T follicular helper cell (primary cell): ENCODE measurements at regions not wholly inside any gene's neighbourhood (a gene's known extent, or its start where the extent isn't known, plus 50 kb on each side); places are given as distances from the start of the nearest gene placed in this dataset.
"Not testable (repeated sequence)": the region's sequence is repeated elsewhere in the genome, so short reads cannot be mapped to it uniquely, and the experiment has no call there.

Source experiments
- DNase-seq: peaks from one replicate; pipeline ENCODE4 v3.0.0-alpha.2; 2020; ENCODE audit warnings: low read depth

- no peak for DNase-seq
Measured at GRCh38 chr5:6273749-6274148, 104.6 kb downstream of the MED10 start.

GRCh38 chr5:6273090-6273735 is 105.1 kb downstream of the MED10 start:
- no peak for DNase-seq

GRCh38 chr5:6269925-6270324 is 108.4 kb downstream of the MED10 start:
- DNase-seq = no peak

- no peak for DNase-seq
Measured at GRCh38 chr5:6266671-6267197, 111.6 kb downstream of the MED10 start.

- no peak for DNase-seq
Measured at GRCh38 chr5:6264394-6264793, 114.0 kb downstream of the MED10 start.

- DNase-seq = no peak
Measured at GRCh38 chr5:6262651-6263363, 115.5 kb downstream of the MED10 start.

GRCh38 chr5:6261668-6262067 is 116.7 kb downstream of the MED10 start:
- no peak for DNase-seq

- no peak for DNase-seq
Measured at GRCh38 chr5:6261256-6261655, 117.1 kb downstream of the MED10 start.

- DNase-seq = no peak
Measured at GRCh38 chr5:6260846-6261245, 117.5 kb downstream of the MED10 start.

- DNase-seq = no peak
Measured at GRCh38 chr5:6256901-6257300, 121.4 kb downstream of the MED10 start.

- no peak for DNase-seq
Measured at GRCh38 chr5:6255956-6256355, 122.4 kb downstream of the MED10 start.

- no peak for DNase-seq
Measured at GRCh38 chr5:6253846-6254245, 124.5 kb downstream of the MED10 start.

GRCh38 chr5:6253281-6253680 is 125.1 kb downstream of the MED10 start:
- DNase-seq = no peak

GRCh38 chr5:6252581-6252980 is 125.8 kb downstream of the MED10 start:
- no peak for DNase-seq

GRCh38 chr5:6251565-6252102 is 126.7 kb downstream of the MED10 start:
- DNase-seq = no peak

GRCh38 chr5:6250121-6250520 is 128.2 kb downstream of the MED10 start:
- DNase-seq = no peak

- no peak for DNase-seq
Measured at GRCh38 chr5:6248132-6248531, 130.2 kb downstream of the MED10 start.

- no peak for DNase-seq
Measured at GRCh38 chr5:6246820-6247437, 131.4 kb downstream of the MED10 start.

- DNase-seq = no peak
Measured at GRCh38 chr5:6244339-6244714, 134.0 kb downstream of the MED10 start.

- no peak for DNase-seq
Measured at GRCh38 chr5:6243706-6244338, 134.5 kb downstream of the MED10 start.

GRCh38 chr5:6241056-6241455 is 137.3 kb downstream of the MED10 start:
- not testable (repeated sequence) for DNase-seq

GRCh38 chr5:6236858-6237481 is 141.4 kb downstream of the MED10 start:
- DNase-seq = no peak
